ENCODE measurements at regions not wholly inside any gene's neighbourhood (a gene's known extent, or its start where the extent isn't known, plus 50 kb on each side); places are given as distances from the start of the nearest gene placed in this dataset.
"Not testable (repeated sequence)": the region's sequence is repeated elsewhere in the genome, so short reads cannot be mapped to it uniquely, and the experiment has no call there.

DNA sequence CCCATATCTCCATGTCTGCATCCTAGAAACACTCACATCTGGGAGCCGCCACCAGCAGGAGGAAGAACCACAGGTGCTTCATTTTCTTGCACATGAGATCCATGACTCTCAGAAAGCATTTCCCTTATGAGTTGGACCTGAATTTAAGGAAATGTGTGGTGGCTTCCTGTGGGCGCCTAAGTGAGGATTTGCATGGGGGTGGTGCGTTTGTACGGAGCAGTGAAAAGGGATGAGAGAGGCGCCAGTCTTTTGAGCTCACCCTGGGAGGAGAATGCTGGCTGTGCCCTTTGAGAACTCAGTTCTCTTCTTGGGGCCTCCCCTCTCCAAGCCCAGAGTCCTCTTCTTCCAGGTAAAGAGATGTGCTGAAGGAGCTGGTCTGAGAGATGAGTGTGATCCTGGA is 895.7 kb downstream of the TMEM121 start:
- H3K36me3 ChIP-seq (ENCODE audit: low read depth, low read length): peaks cover 5% of the 10 kb centered on the region; the same call in 1 of the 2 replicates
- no peak overlapping the region for H2AFZ ChIP-seq (ENCODE audit: low read length)
- H3F3A ChIP-seq (ENCODE audit: low read length, unreplicated experiment): no peaks in the 10 kb centered on the region
- H4K20me1 ChIP-seq (ENCODE audit: low read length): no peaks in the 10 kb centered on the region
- TF ChIP-seq, protein P1, sequence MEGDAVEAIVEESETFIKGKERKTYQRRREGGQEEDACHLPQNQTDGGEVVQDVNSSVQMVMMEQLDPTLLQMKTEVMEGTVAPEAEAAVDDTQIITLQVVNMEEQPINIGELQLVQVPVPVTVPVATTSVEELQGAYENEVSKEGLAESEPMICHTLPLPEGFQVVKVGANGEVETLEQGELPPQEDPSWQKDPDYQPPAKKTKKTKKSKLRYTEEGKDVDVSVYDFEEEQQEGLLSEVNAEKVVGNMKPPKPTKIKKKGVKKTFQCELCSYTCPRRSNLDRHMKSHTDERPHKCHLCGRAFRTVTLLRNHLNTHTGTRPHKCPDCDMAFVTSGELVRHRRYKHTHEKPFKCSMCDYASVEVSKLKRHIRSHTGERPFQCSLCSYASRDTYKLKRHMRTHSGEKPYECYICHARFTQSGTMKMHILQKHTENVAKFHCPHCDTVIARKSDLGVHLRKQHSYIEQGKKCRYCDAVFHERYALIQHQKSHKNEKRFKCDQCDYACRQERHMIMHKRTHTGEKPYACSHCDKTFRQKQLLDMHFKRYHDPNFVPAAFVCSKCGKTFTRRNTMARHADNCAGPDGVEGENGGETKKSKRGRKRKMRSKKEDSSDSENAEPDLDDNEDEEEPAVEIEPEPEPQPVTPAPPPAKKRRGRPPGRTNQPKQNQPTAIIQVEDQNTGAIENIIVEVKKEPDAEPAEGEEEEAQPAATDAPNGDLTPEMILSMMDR (conservative IDR thresholded peaks at IDR 0.05; ENCODE audit: low read depth, low read length): no peak
- TF ChIP-seq EZH2phosphoT487 (IDR thresholded peaks at IDR 0.05; ENCODE audit: borderline replicate concordance, low read length) (no peak), EZH2 (IDR thresholded peaks at IDR 0.05; ENCODE audit: low read length, unreplicated experiment) (no peak)
- intact Hi-C loops (cut with micrococcal nuclease): no loop called here
- H3K9me2 ChIP-seq (replicated peaks; ENCODE audit: low read length): no peaks in the 10 kb centered on the region
- no peak for DNase-seq
- H3K4me1 ChIP-seq (ENCODE audit: insufficient read depth, low read length): no peaks in the 10 kb centered on the region
- no peaks in the 10 kb centered on the region for H3K79me2 ChIP-seq (ENCODE audit: low read length)
- ATAC-seq: no peak
- BruUV-seq (replicated peaks): no TSS peak
- H3K9me3 ChIP-seq (ENCODE audit: low read length): no peaks in the 10 kb centered on the region
- H3K4me3 ChIP-seq (ENCODE audit: low read length): no peak overlapping the region
- no peak overlapping the region for H3K27ac ChIP-seq (ENCODE audit: low read length)
- H3K27me3 ChIP-seq (ENCODE audit: low read length): no peaks in the 10 kb centered on the region
- H3K9ac ChIP-seq (ENCODE audit: low read length): no peak overlapping the region
- no peak overlapping the region for H3K4me2 ChIP-seq (ENCODE audit: low read length)
- ChIA-PET POLR2A (ENCODE audit: unreplicated experiment) (no interaction called here), CTCF (interaction anchor here (0.6 kb wide), 2 partner anchors 132 to 411 kb away, joined by 3 to 4 read pairs; no protein-coding TSS in a partner anchor)

DNA sequence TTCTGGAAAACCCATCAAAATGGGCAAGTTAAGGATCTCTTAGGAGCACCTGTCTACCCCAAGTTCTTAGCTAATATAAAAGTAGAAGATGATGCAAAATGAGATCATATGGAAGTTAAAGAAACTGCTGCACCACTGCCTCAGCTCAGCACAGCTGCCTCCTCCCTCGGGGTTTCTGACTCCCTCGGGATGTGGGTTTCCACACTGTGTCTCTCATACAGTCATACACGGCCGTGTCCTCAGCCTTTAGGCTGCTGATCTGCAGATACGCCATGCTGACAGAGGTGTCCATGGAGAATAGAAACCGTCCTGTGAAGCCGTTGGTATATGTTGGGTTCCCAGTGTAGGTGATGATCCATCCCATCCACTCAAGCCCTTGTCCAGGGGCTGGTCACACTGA is 898.8 kb downstream of the TMEM121 start:
- H3K4me3 ChIP-seq (ENCODE audit: low read length); H3K27ac ChIP-seq (ENCODE audit: low read length); BruUV-seq (replicated peaks); intact Hi-C loops (cut with micrococcal nuclease); H3K9me2 ChIP-seq (replicated peaks; ENCODE audit: low read length); CTCF ChIA-PET; H3K27me3 ChIP-seq (ENCODE audit: low read length); H4K20me1 ChIP-seq (ENCODE audit: low read length); H3F3A ChIP-seq (ENCODE audit: low read length, unreplicated experiment); H3K4me2 ChIP-seq (ENCODE audit: low read length); ATAC-seq; H2AFZ ChIP-seq (ENCODE audit: low read length); DNase-seq; H3K9ac ChIP-seq (ENCODE audit: low read length); POLR2A ChIA-PET (ENCODE audit: unreplicated experiment); H3K79me2 ChIP-seq (ENCODE audit: low read length); H3K36me3 ChIP-seq (ENCODE audit: low read depth, low read length); H3K4me1 ChIP-seq (ENCODE audit: insufficient read depth, low read length); H3K9me3 ChIP-seq (ENCODE audit: low read length): not testable (repeated sequence)

DNA sequence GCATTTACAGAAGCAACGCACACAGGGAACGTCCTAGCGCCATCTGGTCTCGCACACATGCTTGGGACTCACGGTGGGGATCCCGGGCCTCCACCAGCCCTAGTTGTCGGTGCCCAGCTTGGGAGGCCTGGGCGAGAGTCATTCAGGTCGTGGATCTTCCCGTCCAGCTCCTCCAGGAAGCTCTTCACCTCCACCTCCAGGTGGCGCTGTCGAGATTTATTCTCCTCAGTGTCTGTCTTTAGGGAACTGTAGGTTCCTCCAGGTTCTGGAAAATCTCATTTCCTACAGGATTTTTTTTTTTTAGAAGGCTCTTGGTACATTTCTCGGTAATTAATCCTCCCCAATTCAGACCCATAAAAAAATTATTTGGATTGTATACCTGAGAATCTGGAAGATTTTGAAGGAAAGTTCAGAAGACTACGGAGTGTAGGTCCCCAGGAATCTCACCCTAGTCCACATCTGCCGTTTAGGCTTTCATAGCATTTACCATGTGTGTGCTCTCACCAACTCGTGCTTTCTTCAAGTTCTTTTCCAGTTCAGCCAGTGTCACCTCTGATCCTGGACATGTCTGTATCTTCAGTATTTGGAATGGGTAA is 910.0 kb downstream of the TMEM121 start:
- TF ChIP-seq EZH2phosphoT487 (IDR thresholded peaks at IDR 0.05; ENCODE audit: borderline replicate concordance, low read length) (no peak), EZH2 (IDR thresholded peaks at IDR 0.05; ENCODE audit: low read length, unreplicated experiment) (no peak)
- TF ChIP-seq, protein P1 (conservative IDR thresholded peaks at IDR 0.05; ENCODE audit: low read depth, low read length): no peak
- no peaks in the 10 kb centered on the region for H4K20me1 ChIP-seq (ENCODE audit: low read length)
- no peaks in the 10 kb centered on the region for H3K9me2 ChIP-seq (replicated peaks; ENCODE audit: low read length)
- ChIA-PET CTCF (no interaction called here), POLR2A (ENCODE audit: unreplicated experiment) (no interaction called here)
- no peaks in the 10 kb centered on the region for H3K4me1 ChIP-seq (ENCODE audit: insufficient read depth, low read length)
- H3K4me2 ChIP-seq (ENCODE audit: low read length): no peak overlapping the region
- H3K27ac ChIP-seq (ENCODE audit: low read length): no peak overlapping the region
- BruUV-seq (replicated peaks): no TSS peak
- no peak overlapping the region for H3K9ac ChIP-seq (ENCODE audit: low read length)
- no peaks in the 10 kb centered on the region for H3K27me3 ChIP-seq (ENCODE audit: low read length)
- H2AFZ ChIP-seq (ENCODE audit: low read length): no peak overlapping the region
- H3K9me3 ChIP-seq (ENCODE audit: low read length): no peaks in the 10 kb centered on the region
- H3K79me2 ChIP-seq (ENCODE audit: low read length): no peaks in the 10 kb centered on the region
- no peaks in the 10 kb centered on the region for H3F3A ChIP-seq (ENCODE audit: low read length, unreplicated experiment)
- no peaks in the 10 kb centered on the region for H3K36me3 ChIP-seq (ENCODE audit: low read depth, low read length)
- intact Hi-C loops (cut with micrococcal nuclease): no loop called here
- DNase-seq: no peak
- H3K4me3 ChIP-seq (ENCODE audit: low read length): no peak overlapping the region
- ATAC-seq: no peak
